ENCODE measurements at regions not wholly inside any gene's neighbourhood (a gene's known extent, or its start where the extent isn't known, plus 50 kb on each side); places are given as distances from the start of the nearest gene placed in this dataset.

GRCh38 chr13:107331359-107331758, 763.4 kb upstream of the ARGLU1 start:
- no peak for DNase-seq (ENCODE audit: low read depth)

DNA sequence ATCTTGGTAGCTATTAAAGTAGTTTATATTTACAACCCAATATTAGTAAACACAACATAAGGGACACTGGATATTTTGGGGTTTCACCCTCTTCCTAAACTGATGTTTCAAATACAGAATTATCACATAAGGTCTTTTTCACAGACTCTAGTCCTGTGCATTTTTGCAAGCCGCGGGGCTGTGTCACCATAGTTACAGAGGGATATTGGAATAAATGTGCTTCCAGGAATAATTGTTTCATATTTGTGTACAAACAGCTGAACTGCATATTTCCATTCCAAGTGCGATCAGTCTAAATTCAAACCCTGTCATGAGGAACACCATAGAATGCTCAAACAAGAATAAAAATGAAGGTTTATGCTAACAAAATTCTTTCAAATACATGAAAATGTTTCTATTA, 762.5 kb upstream of the ARGLU1 start:
- DNase-seq (ENCODE audit: low read depth): no peak

GRCh38 chr13:107329991-107330390, 762.1 kb upstream of the ARGLU1 start:
- peak; percentile 79 for DNase-seq (ENCODE audit: low read depth)

- peak; percentile 46 for DNase-seq (ENCODE audit: low read depth)
Observed at GRCh38 chr13:107324416-107325204, 756.7 kb upstream of the ARGLU1 start.

DNA sequence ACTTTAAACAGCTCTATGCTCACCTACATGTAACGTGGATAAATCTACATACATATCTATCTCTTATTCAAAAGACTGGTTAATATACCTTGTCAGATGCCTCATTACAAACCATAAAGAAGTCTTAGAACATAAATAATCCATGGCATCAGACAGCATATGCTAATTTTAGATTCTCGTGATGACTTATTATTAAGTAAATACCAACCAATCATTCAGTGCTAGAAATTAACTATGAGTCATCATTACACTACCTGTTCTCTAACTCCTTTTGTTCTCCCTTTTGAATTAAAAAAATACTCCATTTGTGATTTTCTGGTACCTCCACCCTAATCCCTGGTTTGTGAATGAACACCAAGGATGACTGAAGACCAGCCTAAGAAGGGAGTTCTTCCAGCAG, 754.3 kb upstream of the ARGLU1 start:
- DNase-seq (ENCODE audit: low read depth): no peak

- DNase-seq (ENCODE audit: low read depth): no peak
Observed at GRCh38 chr13:107305178-107305577, 737.2 kb upstream of the ARGLU1 start.

- peak; percentile 48 for DNase-seq (ENCODE audit: low read depth)
Observed at GRCh38 chr13:107301724-107302374, 733.9 kb upstream of the ARGLU1 start.

DNA sequence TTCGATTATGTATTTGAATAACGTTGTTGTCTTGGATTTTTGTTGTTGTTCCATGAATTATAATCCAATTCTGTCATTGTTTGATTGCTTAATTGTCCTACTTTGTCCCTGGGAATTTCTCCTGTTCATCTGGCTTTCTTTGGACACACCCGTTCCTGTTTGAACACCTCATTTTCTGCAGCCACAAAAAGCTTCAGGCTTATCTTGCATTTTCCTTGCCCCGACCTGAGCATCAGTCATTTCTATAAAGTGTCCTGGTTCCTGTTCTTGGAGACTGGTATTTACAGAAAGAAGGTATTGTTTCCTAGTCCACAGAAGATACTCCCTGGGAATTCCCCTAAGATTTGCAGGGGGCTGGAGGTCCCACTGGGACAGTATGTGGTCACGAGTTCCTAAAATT, 731.8 kb upstream of the ARGLU1 start:
- DNase-seq (ENCODE audit: low read depth): no peak

- peak; percentile 78 for DNase-seq (ENCODE audit: low read depth)
Observed at GRCh38 chr13:107296804-107297203, 728.9 kb upstream of the ARGLU1 start.

- peak; percentile 28 for DNase-seq (ENCODE audit: low read depth)
Observed at GRCh38 chr13:107295416-107296140, 727.6 kb upstream of the ARGLU1 start.

- no peak for DNase-seq (ENCODE audit: low read depth)
Observed at GRCh38 chr13:107293924-107294323, 726.0 kb upstream of the ARGLU1 start.

GRCh38 chr13:107291875-107292274, 723.9 kb upstream of the ARGLU1 start:
- DNase-seq (ENCODE audit: low read depth): no peak

GRCh38 chr13:107289540-107289939, 721.6 kb upstream of the ARGLU1 start:
- DNase-seq (ENCODE audit: low read depth): no peak

- peak; percentile 58 for DNase-seq (ENCODE audit: low read depth)
Observed at GRCh38 chr13:107284173-107284572, 716.2 kb upstream of the ARGLU1 start.

DNA sequence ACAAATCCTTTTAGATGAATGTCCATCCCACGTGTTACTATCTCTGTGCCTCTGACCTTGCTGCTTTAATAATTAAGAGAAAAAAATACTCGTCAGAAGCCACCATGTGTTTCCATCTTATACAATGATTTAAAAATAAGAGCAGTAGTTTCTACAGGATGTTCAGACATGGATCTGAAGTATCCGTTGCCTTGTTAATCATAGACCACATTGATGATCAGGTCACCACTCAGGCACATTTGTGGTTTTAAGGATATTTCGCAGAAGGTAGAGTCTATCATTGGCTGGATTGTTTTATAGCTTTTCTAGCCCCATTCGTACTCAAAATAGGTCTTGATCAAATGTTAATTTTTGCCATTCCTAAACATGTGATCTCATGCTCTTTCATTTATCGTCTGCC, 710.0 kb upstream of the ARGLU1 start:
- peak; percentile 73 for DNase-seq (ENCODE audit: low read depth)

GRCh38 chr13:107276936-107277335, 709.0 kb upstream of the ARGLU1 start:
- DNase-seq (ENCODE audit: low read depth): peak; percentile 53

GRCh38 chr13:107275945-107276614, 708.1 kb upstream of the ARGLU1 start:
- peak; percentile 72 for DNase-seq (ENCODE audit: low read depth)

GRCh38 chr13:107275312-107275711, 707.4 kb upstream of the ARGLU1 start:
- no peak for DNase-seq (ENCODE audit: low read depth)

DNA sequence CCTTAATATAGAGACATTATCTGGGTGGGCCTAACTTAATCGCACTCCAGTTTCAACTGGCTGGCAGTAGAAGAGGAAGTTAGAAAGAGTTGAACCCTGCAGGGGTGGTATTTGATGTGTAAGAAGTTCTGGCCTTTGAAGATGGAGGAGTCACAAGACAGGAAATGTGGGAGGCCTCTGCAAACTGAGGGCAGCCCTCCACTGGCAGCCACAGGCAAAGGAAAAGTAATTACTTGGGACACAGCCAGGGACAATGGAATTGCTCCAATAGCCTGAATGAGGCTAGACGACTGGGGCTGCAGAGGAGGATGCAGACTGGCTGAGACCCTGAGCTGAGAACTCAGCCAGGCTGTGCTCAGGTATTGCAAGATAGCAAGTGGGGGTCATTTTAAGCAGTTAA, 703.3 kb upstream of the ARGLU1 start:
- DNase-seq (ENCODE audit: low read depth): peak; percentile 82

DNA sequence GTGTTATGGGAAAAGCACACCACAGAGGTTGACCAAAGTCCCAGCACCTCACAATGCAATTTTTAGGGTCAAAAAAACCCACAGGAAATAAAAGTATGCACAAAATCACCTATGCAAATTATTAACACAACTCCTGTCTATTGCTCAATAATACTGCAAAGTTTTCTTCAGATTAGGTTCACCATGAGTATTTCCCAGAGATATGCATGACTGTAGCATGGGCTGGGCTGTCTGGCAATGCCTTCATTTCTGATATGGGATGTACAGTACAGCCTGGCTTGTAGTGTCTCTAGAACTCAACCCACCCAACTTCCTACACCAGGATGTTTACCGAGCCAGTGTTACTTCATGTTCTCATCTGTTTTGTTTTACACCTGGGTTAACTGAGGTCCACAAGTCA, 698.7 kb upstream of the ARGLU1 start:
- DNase-seq (ENCODE audit: low read depth): peak; percentile 64

DNA sequence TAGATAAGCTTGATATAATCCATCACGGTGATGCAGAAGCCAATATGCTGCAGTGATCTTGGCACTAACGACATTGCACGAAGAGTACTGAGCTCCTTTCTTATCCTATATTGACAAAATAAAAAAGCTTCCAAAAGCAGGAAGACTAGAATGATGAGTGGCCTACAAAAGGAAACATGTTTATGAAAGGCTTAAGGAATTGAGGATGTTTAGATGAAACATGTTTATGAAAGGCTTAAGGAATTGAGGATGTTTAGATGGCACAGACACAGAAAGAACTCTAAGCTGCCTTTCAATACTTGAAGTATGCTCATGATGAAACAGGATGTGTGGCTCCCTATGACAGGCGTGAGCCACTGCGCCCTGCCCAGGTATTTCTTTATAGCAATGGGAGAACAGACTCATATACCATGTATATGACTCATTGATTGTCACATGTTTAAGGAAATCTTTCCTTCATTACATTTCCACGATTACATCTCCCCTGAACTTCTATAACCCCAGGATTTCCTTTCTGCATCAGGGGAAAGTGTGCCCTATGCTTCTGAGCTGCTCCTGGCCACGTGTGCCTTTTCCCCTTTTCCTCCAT, 690.8 kb upstream of the ARGLU1 start:
- DNase-seq (ENCODE audit: low read depth): peak; percentile 91

GRCh38 chr13:107254392-107254791, 686.5 kb upstream of the ARGLU1 start:
- no peak for DNase-seq (ENCODE audit: low read depth)
